Neural cell (in vitro differentiated cells): ENCODE measurements at regions not wholly inside any gene's neighbourhood (a gene's known extent, or its start where the extent isn't known, plus 50 kb on each side); places are given as distances from the start of the nearest gene placed in this dataset.

ENCODE experiments used
- H2AFZ ChIP-seq: fragments of 200-600, 300-800 bp; sonication (generic), shearing (Covaris generic); 2 replicates; pipeline ENCODE4 v1.6.0; 2014; ENCODE audit warnings: low read depth, mild to moderate bottlenecking, antibody characterized with exemption, low read length, moderate library complexity
- H3F3A ChIP-seq: fragments of 200-600 bp; shearing (Covaris generic); 2 replicates; pipeline ENCODE4 v1.6.1; 2016; ENCODE audit warnings: mild to moderate bottlenecking, moderate library complexity, mixed read lengths, antibody characterized with exemption, low read length; ENCODE audit not compliant: insufficient read depth, poor library complexity, severe bottlenecking
- H3K27ac ChIP-seq: fragments of 200-600, 300-800 bp; sonication (generic), shearing (Covaris generic); 2 replicates; pipeline ENCODE4 v1.5.1; 2014; ENCODE audit warnings: mild to moderate bottlenecking, low read length, moderate library complexity
- H3K27me3 ChIP-seq: fragments of 300-800, 200-600 bp; sonication (generic), shearing (Covaris generic); 2 replicates; pipeline ENCODE4 v1.6.0; 2014; ENCODE audit warnings: mild to moderate bottlenecking, low read depth, low read length, moderate library complexity; ENCODE audit not compliant: insufficient read depth
- H3K36me3 ChIP-seq: fragments of 300-800, 200-600 bp; sonication (generic), shearing (Covaris generic); 2 replicates; pipeline ENCODE4 v1.5.1; 2014; ENCODE audit warnings: mild to moderate bottlenecking, antibody characterized with exemption, low read length, moderate library complexity; ENCODE audit not compliant: insufficient read depth
- H3K4me2 ChIP-seq: fragments of 300-800, 200-600 bp; sonication (generic), shearing (Covaris generic); 2 replicates; pipeline ENCODE4 v1.6.0; 2014; ENCODE audit warnings: mild to moderate bottlenecking, low read length
- H3K4me3 ChIP-seq: fragments of 300-800, 200-600 bp; sonication (generic), shearing (Covaris generic); 2 replicates; pipeline ENCODE4 v1.5.1; 2014; ENCODE audit warnings: mild to moderate bottlenecking, low read length, moderate library complexity
- H3K79me2 ChIP-seq: fragments of 200-600 bp; shearing (Covaris generic); replicated peaks from 2 replicates; pipeline ENCODE4 v1.6.0; 2014; ENCODE audit warnings: mild to moderate bottlenecking, low read length, moderate library complexity; ENCODE audit not compliant: insufficient read depth
- H3K9ac ChIP-seq: fragments of 300-800, 200-600 bp; sonication (generic), shearing (Covaris generic); 2 replicates; pipeline ENCODE4 v1.6.1; 2016; ENCODE audit warnings: mild to moderate bottlenecking, low read length, mixed read lengths
- H3K9me2 ChIP-seq: fragments of 200-600 bp; shearing (Covaris generic); 2 replicates; pipeline ENCODE4 v1.6.1; 2016; ENCODE audit warnings: mild to moderate bottlenecking, low read length, mixed read lengths; ENCODE audit not compliant: insufficient read depth
- H3K9me3 ChIP-seq: fragments of 200-600, 300-800 bp; sonication (generic), shearing (Covaris generic); 2 replicates; pipeline ENCODE4 v1.6.1; 2016; ENCODE audit warnings: mild to moderate bottlenecking, mixed run types, low read length, moderate library complexity, mixed read lengths
- H4K20me1 ChIP-seq: fragments of 200-600 bp; shearing (Covaris generic); 2 replicates; pipeline ENCODE4 v1.6.1; 2016; ENCODE audit warnings: mild to moderate bottlenecking, mixed run types; ENCODE audit not compliant: insufficient read depth
- EP300 ChIP-seq: fragments of 450-650 bp; conservative IDR thresholded peaks from 2 replicates; pipeline ENCODE4 v1.6.1; 2014; ENCODE audit warnings: antibody characterized with exemption, mild to moderate bottlenecking, moderate library complexity; ENCODE audit not compliant: poor library complexity, severe bottlenecking
- EZH2 ChIP-seq: fragments of 200-600, 300-800 bp; shearing (Covaris generic), sonication (generic); IDR thresholded peaks from 2 replicates; pipeline ENCODE4 v1.6.1; 2014; ENCODE audit warnings: antibody characterized with exemption, low read length, borderline replicate concordance, mild to moderate bottlenecking; ENCODE audit not compliant: insufficient read depth, poor library complexity, severe bottlenecking
- MXI1 ChIP-seq: fragments of 450-650 bp; conservative IDR thresholded peaks from 2 replicates; pipeline ENCODE4 v1.6.1; 2014; ENCODE audit warnings: antibody characterized with exemption, mild to moderate bottlenecking; ENCODE audit not compliant: poor library complexity, severe bottlenecking
- POLR2AphosphoS5 ChIP-seq: IDR thresholded peaks from 2 replicates; pipeline ENCODE4 v1.6.1; 2012
- RAD21 ChIP-seq: fragments of 450-650 bp; conservative IDR thresholded peaks from 2 replicates; pipeline ENCODE4 v1.6.1; 2014; ENCODE audit warnings: antibody characterized with exemption, mild to moderate bottlenecking, moderate library complexity
- SMC3 ChIP-seq: fragments of 450-650 bp; conservative IDR thresholded peaks from 2 replicates; pipeline ENCODE4 v1.6.1; 2014; ENCODE audit warnings: antibody characterized with exemption, mild to moderate bottlenecking, moderate library complexity; ENCODE audit not compliant: poor library complexity
- TAF1 ChIP-seq: IDR thresholded peaks from 2 replicates; pipeline ENCODE4 v1.6.1; 2012; ENCODE audit warnings: low read depth
- TF ChIP-seq, protein P1 (sequence below): IDR thresholded peaks from 2 replicates; pipeline ENCODE4 v1.6.1; 2012; ENCODE audit warnings: borderline replicate concordance
- TF ChIP-seq, protein P2 (sequence below): fragments of 450-650 bp; IDR thresholded peaks from 2 replicates; pipeline ENCODE4 v1.5.1; 2014; ENCODE audit warnings: antibody characterized with exemption, mild to moderate bottlenecking, moderate library complexity; ENCODE audit not compliant: poor library complexity, severe bottlenecking

DNA sequence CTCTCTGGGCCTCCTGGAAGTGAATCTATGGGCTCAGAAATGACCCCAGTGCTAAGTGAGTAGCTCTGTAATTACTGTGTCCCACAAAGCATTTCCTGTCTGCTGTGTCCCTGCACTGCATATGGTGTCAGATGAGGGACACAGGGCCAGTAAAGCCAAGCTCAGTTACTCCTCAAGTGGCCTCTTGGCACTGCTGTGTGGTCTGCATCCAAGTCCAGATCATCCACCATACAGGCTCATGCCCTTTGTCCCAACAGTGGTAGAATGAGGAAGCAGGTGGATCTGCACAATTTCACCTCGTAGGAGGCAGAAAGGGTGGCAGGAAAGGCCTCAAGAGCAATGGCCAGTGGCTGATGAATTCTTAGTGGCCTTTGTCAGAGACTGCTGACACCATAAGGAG, 146.8 kb downstream of the SOX9 start:
- Histone ChIP-seq H3K36me3 (no peaks in the 10 kb centered on the region), H3K27me3 (no peaks in the 10 kb centered on the region), H3K9ac (no peak overlapping the region), H2AFZ (no peak overlapping the region), H3K9me2 (no peaks in the 10 kb centered on the region), H3K4me3 (no peak overlapping the region), H3K79me2 (no peaks in the 10 kb centered on the region), H3K27ac (no peak overlapping the region), H4K20me1 (no peaks in the 10 kb centered on the region), H3K4me2 (no peak overlapping the region), H3K9me3 (no peaks in the 10 kb centered on the region), H3F3A (no peaks in the 10 kb centered on the region)
- TF ChIP-seq RAD21 (no peak), TAF1 (no peak), EZH2 (no peak), SMC3 (no peak), EP300 (no peak), POLR2AphosphoS5 (no peak), MXI1 (no peak)
- TF ChIP-seq, protein P1, sequence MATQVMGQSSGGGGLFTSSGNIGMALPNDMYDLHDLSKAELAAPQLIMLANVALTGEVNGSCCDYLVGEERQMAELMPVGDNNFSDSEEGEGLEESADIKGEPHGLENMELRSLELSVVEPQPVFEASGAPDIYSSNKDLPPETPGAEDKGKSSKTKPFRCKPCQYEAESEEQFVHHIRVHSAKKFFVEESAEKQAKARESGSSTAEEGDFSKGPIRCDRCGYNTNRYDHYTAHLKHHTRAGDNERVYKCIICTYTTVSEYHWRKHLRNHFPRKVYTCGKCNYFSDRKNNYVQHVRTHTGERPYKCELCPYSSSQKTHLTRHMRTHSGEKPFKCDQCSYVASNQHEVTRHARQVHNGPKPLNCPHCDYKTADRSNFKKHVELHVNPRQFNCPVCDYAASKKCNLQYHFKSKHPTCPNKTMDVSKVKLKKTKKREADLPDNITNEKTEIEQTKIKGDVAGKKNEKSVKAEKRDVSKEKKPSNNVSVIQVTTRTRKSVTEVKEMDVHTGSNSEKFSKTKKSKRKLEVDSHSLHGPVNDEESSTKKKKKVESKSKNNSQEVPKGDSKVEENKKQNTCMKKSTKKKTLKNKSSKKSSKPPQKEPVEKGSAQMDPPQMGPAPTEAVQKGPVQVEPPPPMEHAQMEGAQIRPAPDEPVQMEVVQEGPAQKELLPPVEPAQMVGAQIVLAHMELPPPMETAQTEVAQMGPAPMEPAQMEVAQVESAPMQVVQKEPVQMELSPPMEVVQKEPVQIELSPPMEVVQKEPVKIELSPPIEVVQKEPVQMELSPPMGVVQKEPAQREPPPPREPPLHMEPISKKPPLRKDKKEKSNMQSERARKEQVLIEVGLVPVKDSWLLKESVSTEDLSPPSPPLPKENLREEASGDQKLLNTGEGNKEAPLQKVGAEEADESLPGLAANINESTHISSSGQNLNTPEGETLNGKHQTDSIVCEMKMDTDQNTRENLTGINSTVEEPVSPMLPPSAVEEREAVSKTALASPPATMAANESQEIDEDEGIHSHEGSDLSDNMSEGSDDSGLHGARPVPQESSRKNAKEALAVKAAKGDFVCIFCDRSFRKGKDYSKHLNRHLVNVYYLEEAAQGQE, result no peak
- TF ChIP-seq, protein P2, sequence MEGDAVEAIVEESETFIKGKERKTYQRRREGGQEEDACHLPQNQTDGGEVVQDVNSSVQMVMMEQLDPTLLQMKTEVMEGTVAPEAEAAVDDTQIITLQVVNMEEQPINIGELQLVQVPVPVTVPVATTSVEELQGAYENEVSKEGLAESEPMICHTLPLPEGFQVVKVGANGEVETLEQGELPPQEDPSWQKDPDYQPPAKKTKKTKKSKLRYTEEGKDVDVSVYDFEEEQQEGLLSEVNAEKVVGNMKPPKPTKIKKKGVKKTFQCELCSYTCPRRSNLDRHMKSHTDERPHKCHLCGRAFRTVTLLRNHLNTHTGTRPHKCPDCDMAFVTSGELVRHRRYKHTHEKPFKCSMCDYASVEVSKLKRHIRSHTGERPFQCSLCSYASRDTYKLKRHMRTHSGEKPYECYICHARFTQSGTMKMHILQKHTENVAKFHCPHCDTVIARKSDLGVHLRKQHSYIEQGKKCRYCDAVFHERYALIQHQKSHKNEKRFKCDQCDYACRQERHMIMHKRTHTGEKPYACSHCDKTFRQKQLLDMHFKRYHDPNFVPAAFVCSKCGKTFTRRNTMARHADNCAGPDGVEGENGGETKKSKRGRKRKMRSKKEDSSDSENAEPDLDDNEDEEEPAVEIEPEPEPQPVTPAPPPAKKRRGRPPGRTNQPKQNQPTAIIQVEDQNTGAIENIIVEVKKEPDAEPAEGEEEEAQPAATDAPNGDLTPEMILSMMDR, result no peak

DNA sequence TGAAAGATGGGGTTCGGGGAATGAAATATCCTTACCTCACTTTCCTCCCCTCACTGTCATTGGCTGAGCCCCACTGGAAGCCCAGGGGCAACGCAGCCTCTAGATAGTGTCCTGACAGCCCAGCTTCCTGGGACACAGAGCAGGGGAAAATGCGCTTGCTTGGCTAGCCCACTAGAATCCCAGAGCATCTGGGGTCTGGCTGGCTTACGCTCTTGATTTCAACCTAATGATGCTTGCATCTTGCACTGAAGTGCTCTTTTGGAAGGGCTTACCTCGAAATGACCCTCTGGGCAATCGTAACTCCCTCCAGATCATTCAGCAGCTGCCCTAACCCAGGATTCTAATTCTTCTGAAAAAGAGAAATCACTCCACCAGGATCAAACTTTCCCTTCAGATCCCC, 147.6 kb downstream of the SOX9 start:
- no peak overlapping the region for H2AFZ ChIP-seq
- H4K20me1 ChIP-seq, result no peaks in the 10 kb centered on the region
- H3K36me3 ChIP-seq, result no peaks in the 10 kb centered on the region
- H3K27ac ChIP-seq, result no peak overlapping the region
- no peaks in the 10 kb centered on the region for H3K79me2 ChIP-seq
- H3K9ac ChIP-seq, result no peak overlapping the region
- no peaks in the 10 kb centered on the region for H3F3A ChIP-seq
- no peaks in the 10 kb centered on the region for H3K9me3 ChIP-seq
- H3K4me2 ChIP-seq, result no peak overlapping the region
- TF ChIP-seq, protein P1, result no peak
- TF ChIP-seq TAF1, result no peak
- TF ChIP-seq, protein P2, result no peak
- H3K27me3 ChIP-seq, result no peaks in the 10 kb centered on the region
- no peak overlapping the region for H3K4me3 ChIP-seq
- H3K9me2 ChIP-seq, result no peaks in the 10 kb centered on the region
